H1 (cell line): ENCODE measurements at regions not wholly inside any gene's neighbourhood (a gene's known extent, or its start where the extent isn't known, plus 50 kb on each side); places are given as distances from the start of the nearest gene placed in this dataset.

Experiments
- CTCF ChIA-PET: fragments of 300-600 bp; sonication (Branson Sonifier 250); formaldehyde crosslinking; loops from one replicate; lab custom pipeline; 2021; ENCODE audit not compliant: partially characterized antibody; lab: Charles Lee
- POLR2A ChIA-PET: fragments of 300-600 bp; sonication (Branson Sonifier 250); formaldehyde crosslinking; loops from one replicate; lab custom pipeline; 2021; ENCODE audit warnings: inconsistent platforms; ENCODE audit not compliant: partially characterized antibody; lab: Charles Lee
- DNase-seq, 2 experiments: peaks; one replicate each; pipeline versions ENCODE4 v3.0.0 to v3.0.0-alpha.2; 2010 to 2022; ENCODE audit warnings: low spot score in 2 of 2, low read depth in 1 of 2, mixed read lengths in 1 of 2
- FAIRE-seq: peaks from 2 replicates; lab custom pipeline; 2011; peaks lifted over from hg19 to GRCh38; lab: Jason Lieb, UNC
- H2AFZ ChIP-seq: 2 replicates; pipeline ENCODE4 v1.8.1; 2012; ENCODE audit warnings: low read length, inconsistent platforms
- H2AK5ac ChIP-seq: 2 replicates; pipeline ENCODE4 v1.6.1; 2013; ENCODE audit warnings: low read depth, low read length
- H2BK120ac ChIP-seq: replicated peaks from 2 replicates; pipeline ENCODE3; 2013; ENCODE audit warnings: low read depth, low read length, inconsistent platforms
- H2BK12ac ChIP-seq: 2 replicates; pipeline ENCODE4 v1.6.1; 2013; ENCODE audit warnings: low read depth, low read length
- H2BK15ac ChIP-seq: 2 replicates; pipeline ENCODE4 v1.6.1; 2013; ENCODE audit warnings: low read length
- H2BK20ac ChIP-seq: 2 replicates; pipeline ENCODE4 v1.6.1; 2013; ENCODE audit warnings: low read length
- H2BK5ac ChIP-seq: 2 replicates; pipeline ENCODE4 v1.6.1; 2013; ENCODE audit warnings: low read depth, low read length
- H3K14ac ChIP-seq: 2 replicates; pipeline ENCODE4 v1.6.1; 2013; ENCODE audit warnings: inconsistent platforms; ENCODE audit not compliant: insufficient read length
- H3K18ac ChIP-seq: 2 replicates; pipeline ENCODE4 v1.6.1; 2013; ENCODE audit warnings: low read length; ENCODE audit errors: extremely low read depth
- H3K23ac ChIP-seq: 2 replicates; pipeline ENCODE4 v1.6.1; 2013; ENCODE audit warnings: inconsistent platforms; ENCODE audit not compliant: insufficient read length
- H3K23me2 ChIP-seq: 2 replicates; pipeline ENCODE4 v1.6.1; 2013; ENCODE audit warnings: low read depth, low read length
- H3K27ac ChIP-seq: 2 replicates; pipeline ENCODE4 v1.6.1; 2011; ENCODE audit warnings: low read depth, low read length, inconsistent platforms
- H3K27me3 ChIP-seq, 4 experiments: replicated peaks in 1 of 4; 1 replicate in 1 of 4; 2 replicates in 3 of 4; pipeline versions ENCODE4 v1.6.1 to v1.8.1; 2011 to 2013; ENCODE audit warnings: low read length in 3 of 4, mild to moderate bottlenecking in 3 of 4, inconsistent platforms in 2 of 4, mixed read lengths in 2 of 4, moderate library complexity in 1 of 4; ENCODE audit not compliant: control insufficient read depth in 3 of 4, insufficient read depth in 3 of 4; ENCODE audit errors: extremely low read depth in 1 of 4
- H3K36me3 ChIP-seq, 4 experiments: 2 replicates each; pipeline versions ENCODE4 v1.6.1 to v1.8.1; 2011 to 2013; ENCODE audit warnings: mild to moderate bottlenecking in 4 of 4, low read length in 3 of 4, moderate library complexity in 2 of 4, control low read depth in 1 of 4, inconsistent platforms in 1 of 4; ENCODE audit not compliant: insufficient read depth in 4 of 4, control insufficient read depth in 2 of 4
- H3K4ac ChIP-seq: replicated peaks from 2 replicates; pipeline ENCODE3; 2013; ENCODE audit warnings: low read length, low read depth, mixed read lengths, inconsistent platforms; ENCODE audit not compliant: insufficient read length
- H3K4me1 ChIP-seq, 4 experiments: replicated peaks in 1 of 4; 1 replicate in 1 of 4; 2 replicates in 3 of 4; pipeline versions ENCODE4 v1.6.1 to v1.8.1; 2011 to 2013; ENCODE audit warnings: low read length in 3 of 4, inconsistent platforms in 2 of 4, mixed read lengths in 1 of 4; ENCODE audit not compliant: insufficient read depth in 4 of 4, control insufficient read depth in 3 of 4
- H3K4me2 ChIP-seq, 2 experiments: 2 replicates each; pipeline versions ENCODE4 v1.6.1 to v1.8.1; 2011 to 2013; ENCODE audit warnings: low read depth in 2 of 2, low read length in 2 of 2, control low read depth in 1 of 2, inconsistent platforms in 1 of 2, mild to moderate bottlenecking in 1 of 2; ENCODE audit not compliant: insufficient read depth in 1 of 2
- H3K4me3 ChIP-seq, 4 experiments: fragments of 200-600, 300-600 bp in 1 of 4; sonication (generic), shearing (Covaris generic), sonication (Bioruptor Twin) in 1 of 4; 2 replicates each; pipeline versions ENCODE4 v1.5.1 to v1.8.1; 2011 to 2016; ENCODE audit warnings: low read length in 4 of 4, low read depth in 3 of 4, control low read depth in 2 of 4, inconsistent platforms in 2 of 4, mild to moderate bottlenecking in 2 of 4, mixed read lengths in 1 of 4, moderate library complexity in 1 of 4; ENCODE audit not compliant: insufficient read depth in 2 of 4; ENCODE audit errors: extremely low read depth in 1 of 4
- H3K56ac ChIP-seq: replicated peaks from 2 replicates; pipeline ENCODE3; 2013; ENCODE audit warnings: low read depth, mild to moderate bottlenecking, mixed read lengths, low read length, inconsistent platforms; ENCODE audit not compliant: insufficient read length
- H3K79me1 ChIP-seq: 2 replicates; pipeline ENCODE4 v1.6.1; 2013; ENCODE audit warnings: low read depth, low read length, control low read depth
- H3K79me2 ChIP-seq, 2 experiments: 2 replicates each; pipeline versions ENCODE4 v1.6.1 to v1.8.1; 2012 to 2013; ENCODE audit warnings: low read length in 2 of 2, mild to moderate bottlenecking in 2 of 2, inconsistent platforms in 1 of 2; ENCODE audit not compliant: insufficient read depth in 2 of 2, control insufficient read depth in 1 of 2
- H3K9ac ChIP-seq, 4 experiments: replicated peaks in 1 of 4; 1 replicate in 1 of 4; 2 replicates in 3 of 4; pipeline versions ENCODE4 v1.6.1 to v1.8.1; 2011 to 2013; ENCODE audit warnings: low read depth in 3 of 4, low read length in 3 of 4, control low read depth in 2 of 4, mild to moderate bottlenecking in 2 of 4, moderate library complexity in 2 of 4, inconsistent platforms in 1 of 4; ENCODE audit errors: extremely low read depth in 1 of 4
- H3K9me3 ChIP-seq, 2 experiments: 2 replicates each; pipeline versions ENCODE4 v1.6.1 to v1.8.1; 2012 to 2013; ENCODE audit warnings: mild to moderate bottlenecking in 2 of 2, moderate library complexity in 2 of 2, control low read depth in 1 of 2, inconsistent platforms in 1 of 2, low read depth in 1 of 2, low read length in 1 of 2, mixed read lengths in 1 of 2; ENCODE audit not compliant: insufficient read depth in 2 of 2
- H4K20me1 ChIP-seq, 2 experiments: replicated peaks in 1 of 2; 2 replicates each; pipeline versions ENCODE3 to v1.8.1; 2011 to 2013; ENCODE audit warnings: inconsistent platforms in 2 of 2, low read length in 2 of 2, mild to moderate bottlenecking in 1 of 2; ENCODE audit not compliant: insufficient read depth in 2 of 2, control insufficient read depth in 1 of 2
- H4K5ac ChIP-seq: 2 replicates; pipeline ENCODE4 v1.6.1; 2013; ENCODE audit warnings: low read length, low read depth, mixed read lengths, inconsistent platforms; ENCODE audit not compliant: insufficient read length
- H4K8ac ChIP-seq: 2 replicates; pipeline ENCODE4 v1.8.0; 2013; ENCODE audit warnings: mild to moderate bottlenecking, moderate library complexity, low read length, inconsistent platforms; ENCODE audit not compliant: insufficient read depth; ENCODE audit errors: extremely low read depth
- H4K91ac ChIP-seq: replicated peaks from 2 replicates; pipeline ENCODE3; 2013; ENCODE audit warnings: low read length, mixed read lengths, inconsistent platforms; ENCODE audit not compliant: insufficient read length
- ASH2L ChIP-seq: fragments of 200-600, 300-600 bp; sonication (generic); IDR thresholded peaks from one replicate; pipeline ENCODE4 v1.7.1; 2017; ENCODE audit warnings: low read length
- CREB1 ChIP-seq: IDR thresholded peaks from 2 replicates; pipeline ENCODE4 v1.6.1; 2012; ENCODE audit warnings: inconsistent platforms
- EZH2 ChIP-seq: fragments of 200-600 bp; sonication (generic); IDR thresholded peaks from 2 replicates; pipeline ENCODE4 v1.7.1; 2012; ENCODE audit warnings: low read depth, mild to moderate bottlenecking, moderate library complexity, low read length, inconsistent platforms; ENCODE audit not compliant: severe bottlenecking
- JUND ChIP-seq: IDR thresholded peaks from 2 replicates; pipeline ENCODE4 v1.6.1; 2011; ENCODE audit warnings: mild to moderate bottlenecking, improper control_type of control experiment, low read length
- PHF8 ChIP-seq: fragments of 200-600 bp; sonication (generic); conservative IDR thresholded peaks from 2 replicates; pipeline ENCODE4 v1.7.1; 2012; ENCODE audit warnings: low read depth, mild to moderate bottlenecking, inconsistent platforms, low read length, moderate library complexity
- RNF2 ChIP-seq: fragments of 200-900, 300-1000 bp; sonication (generic); IDR thresholded peaks from 2 replicates; pipeline ENCODE4 v1.7.1; 2016; ENCODE audit warnings: borderline replicate concordance, low read depth, mild to moderate bottlenecking, antibody characterized with exemption, low read length; ENCODE audit not compliant: poor library complexity, severe bottlenecking; ENCODE audit errors: missing control alignments
- RXRA ChIP-seq: IDR thresholded peaks from 2 replicates; pipeline ENCODE4 v1.6.1; 2011; ENCODE audit warnings: low read depth, mild to moderate bottlenecking, low read length, moderate library complexity; ENCODE audit not compliant: insufficient read depth
- SP2 ChIP-seq: IDR thresholded peaks from 2 replicates; pipeline ENCODE4 v1.6.1; 2012; ENCODE audit warnings: mild to moderate bottlenecking, low read length, inconsistent platforms
- TCF12 ChIP-seq: IDR thresholded peaks from 2 replicates; pipeline ENCODE4 v1.6.1; 2011; ENCODE audit warnings: low read depth, mild to moderate bottlenecking, low read length
- WGBS, 2 experiments: shearing (Covaris generic) in 1 of 2; methylation state at CpG; one replicate each; pipeline versions ENCODE4 v1.1.6 to v1.1.7; 2013 to 2015; ENCODE audit warnings: low lambda C conversion rate in 2 of 2, mixed read lengths in 2 of 2, inconsistent platforms in 1 of 2, low coverage in 1 of 2, missing lambda C conversion rate in 1 of 2; ENCODE audit not compliant: insufficient replicate concordance in 2 of 2, insufficient coverage in 1 of 2, insufficient read length in 1 of 2; ENCODE audit errors: extremely low coverage in 1 of 2, missing lambda C conversion rate in 1 of 2; 5-methylcytosine and 5-hydroxymethylcytosine counted together

GRCh38 chr14:104367866-104368750 lies 211.5 kb upstream of the C14orf180 start:
- Histone ChIP-seq H4K8ac (no peak overlapping the region; the same call in 1 of the 2 replicates), H2AK5ac (no peak overlapping the region), H3K18ac (no peak overlapping the region), H2BK15ac (no peak overlapping the region), H4K91ac (no peak overlapping the region), H2BK5ac (no peak overlapping the region), H3K23ac (no peak overlapping the region), H4K5ac (no peak overlapping the region), H2BK120ac (no peak overlapping the region), H2BK20ac (no peak overlapping the region), H3K4me1 (peaks cover 0 to 7% (median 2%) of the 10 kb centered on the region in 4 experiments; a peak in 3 of 7 replicates), H2AFZ (no peak overlapping the region), H3K79me2 (no peaks in the 10 kb centered on the region), H3K27ac (no peak overlapping the region), H3K4me3 (no peak overlapping the region), H3K14ac (no peak overlapping the region), H3K27me3 (no peaks in the 10 kb centered on the region; a peak in 1 of 7 replicates), H3K56ac (no peak overlapping the region), H3K4me2 (no peak overlapping the region), H3K4ac (no peak overlapping the region), H3K36me3 (no peaks in the 10 kb centered on the region), H3K23me2 (no peaks in the 10 kb centered on the region), H3K79me1 (no peaks in the 10 kb centered on the region), H3K9ac (no peak overlapping the region), H4K20me1 (no peaks in the 10 kb centered on the region), H2BK12ac (no peak overlapping the region), H3K9me3 (no peaks in the 10 kb centered on the region)
- 93% methylated on average over 26 of the region's 36 CpGs; no CpG with 5 or more reads in 1 of the 2 experiments for WGBS, 2 experiments
- FAIRE-seq (no peak), DNase-seq (no peak)
- ChIA-PET POLR2A (interaction anchor here (0.5 kb wide), 1 partner anchor 76 kb away, joined by 3 read pairs; no protein-coding TSS in a partner anchor), CTCF (interaction anchor here (1.0 to 3.2 kb wide), 5 partner anchors 9 to 290 kb away, joined by 3 to 13 read pairs (median 4); no protein-coding TSS in a partner anchor)
- TF ChIP-seq PHF8 (no peak), EZH2 (no peak), JUND (no peak), RNF2 (no peak), SP2 (no peak), ASH2L (no peak), RXRA (no peak), CREB1 (no peak), TCF12 (no peak)
